GM08714 (cell line): ENCODE measurements at regions not wholly inside any gene's neighbourhood (a gene's known extent, or its start where the extent isn't known, plus 50 kb on each side); places are given as distances from the start of the nearest gene placed in this dataset.

Experiments used
- H3K4me3 ChIP-seq: fragments of 200-500 bp; sonication (Bioruptor generic); 2 replicates; pipeline ENCODE4 v1.5.1; 2014; ENCODE audit warnings: mild to moderate bottlenecking, low read length, inconsistent platforms
- ZNF274 ChIP-seq: IDR thresholded peaks from 2 replicates; pipeline ENCODE4 v1.6.1; 2012; ENCODE audit warnings: mild to moderate bottlenecking, low read depth, low read length

DNA sequence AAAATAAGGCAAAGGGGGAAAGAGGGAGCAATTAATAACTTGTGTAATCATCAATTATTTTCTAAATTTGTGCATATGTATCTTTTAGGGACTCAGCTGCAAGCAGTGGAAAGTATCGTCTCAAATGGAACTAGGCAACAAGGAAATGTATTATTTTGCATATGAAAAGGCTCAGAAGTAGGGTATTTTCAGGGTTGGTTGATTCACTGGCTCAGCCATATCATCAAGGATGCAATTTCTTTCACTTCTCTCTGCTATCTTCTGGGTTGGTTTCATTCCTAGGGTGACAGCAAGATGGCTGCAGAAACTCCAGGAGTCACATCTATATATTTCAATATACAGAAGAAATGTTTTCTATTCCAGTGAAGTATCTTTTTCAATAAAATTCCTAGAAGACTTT lies 509.8 kb downstream of the DMAC1 start:
- TF ChIP-seq ZNF274, result no peak
- no peak overlapping the region for H3K4me3 ChIP-seq

DNA sequence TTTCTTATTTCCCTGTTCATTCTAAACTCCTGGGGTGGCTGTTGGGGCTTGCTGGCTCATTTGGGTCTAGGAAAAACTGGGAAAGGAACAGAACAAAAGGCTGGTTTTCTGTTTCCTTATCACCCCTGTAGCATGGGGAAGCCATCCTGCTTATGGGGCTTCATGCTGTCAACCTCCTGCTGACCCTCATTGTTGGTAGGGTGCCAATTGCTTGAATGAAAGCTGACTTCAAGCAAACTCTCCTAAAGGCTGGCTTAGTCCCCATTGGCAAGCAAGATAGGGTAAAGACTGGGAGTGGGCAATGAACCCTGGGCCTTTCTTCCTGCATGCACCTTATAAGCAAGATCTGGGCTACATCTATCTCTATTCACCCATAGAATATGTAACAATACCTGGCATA lies 511.6 kb downstream of the DMAC1 start:
- H3K4me3 ChIP-seq, result no peak overlapping the region

DNA sequence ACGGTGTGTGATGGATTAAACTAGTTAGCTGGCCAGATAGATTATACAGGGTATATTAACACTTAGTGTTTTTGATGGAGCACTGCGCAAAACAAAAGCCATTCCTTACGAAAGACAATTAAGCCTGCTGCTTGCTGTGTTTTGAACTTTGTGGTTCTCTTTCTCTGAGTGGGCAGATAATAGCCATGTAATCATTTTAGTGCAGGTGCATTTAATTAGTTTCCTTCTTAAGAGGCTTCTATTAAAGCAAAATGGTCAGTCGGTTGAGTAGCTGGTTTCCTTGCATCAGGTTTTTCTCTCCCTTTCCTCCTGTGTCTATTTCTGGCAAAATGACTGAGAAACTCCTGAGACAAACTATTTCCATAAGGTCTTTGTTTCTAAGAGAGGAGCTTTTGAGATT lies 512.5 kb downstream of the DMAC1 start:
- no peak for TF ChIP-seq ZNF274

More for the DNA sequence above, 511.6 kb downstream of the DMAC1 start:
- TF ChIP-seq ZNF274, result no peak

DNA sequence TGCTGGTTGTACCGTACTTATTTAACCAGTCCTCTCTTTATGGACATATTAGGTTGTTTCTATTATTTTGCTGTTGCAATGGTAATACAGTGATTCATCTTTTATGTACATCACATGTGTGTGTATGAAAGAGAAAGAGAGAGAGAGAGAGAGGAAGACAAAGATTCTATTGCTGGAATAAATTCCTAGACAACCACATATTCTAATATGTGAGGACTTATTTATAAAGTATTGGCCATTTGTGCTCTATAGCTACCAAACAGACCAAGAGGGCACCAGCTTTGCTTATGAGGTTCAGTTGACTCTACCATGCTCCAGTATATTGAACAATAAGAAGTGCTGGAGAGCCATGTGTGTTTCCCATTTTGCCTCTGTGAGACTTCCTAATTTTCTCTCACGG lies 513.5 kb downstream of the DMAC1 start:
- no peak for TF ChIP-seq ZNF274
- no peak overlapping the region for H3K4me3 ChIP-seq

More for the DNA sequence above, 512.5 kb downstream of the DMAC1 start:
- H3K4me3 ChIP-seq, result no peak overlapping the region

DNA sequence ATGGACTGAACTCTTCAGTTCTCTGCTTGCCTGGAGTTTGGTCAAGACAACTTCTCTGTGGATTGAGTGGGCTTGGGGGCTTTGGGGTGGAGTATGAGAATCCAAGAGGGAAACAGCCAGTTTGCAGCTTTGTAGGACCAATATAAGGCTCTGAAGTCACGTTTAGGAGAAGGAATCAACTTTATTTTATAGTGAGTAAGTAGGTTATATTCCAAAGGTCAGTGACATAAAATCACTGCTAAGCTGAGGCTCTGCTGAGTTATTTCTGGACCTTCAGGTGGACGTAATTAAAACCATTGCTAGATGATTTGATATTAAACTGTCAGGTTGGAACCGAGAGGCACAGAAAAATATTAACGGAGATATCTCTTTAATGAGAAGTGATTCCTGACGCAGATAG lies 514.4 kb downstream of the DMAC1 start:
- no peak overlapping the region for H3K4me3 ChIP-seq
- no peak for TF ChIP-seq ZNF274

DNA sequence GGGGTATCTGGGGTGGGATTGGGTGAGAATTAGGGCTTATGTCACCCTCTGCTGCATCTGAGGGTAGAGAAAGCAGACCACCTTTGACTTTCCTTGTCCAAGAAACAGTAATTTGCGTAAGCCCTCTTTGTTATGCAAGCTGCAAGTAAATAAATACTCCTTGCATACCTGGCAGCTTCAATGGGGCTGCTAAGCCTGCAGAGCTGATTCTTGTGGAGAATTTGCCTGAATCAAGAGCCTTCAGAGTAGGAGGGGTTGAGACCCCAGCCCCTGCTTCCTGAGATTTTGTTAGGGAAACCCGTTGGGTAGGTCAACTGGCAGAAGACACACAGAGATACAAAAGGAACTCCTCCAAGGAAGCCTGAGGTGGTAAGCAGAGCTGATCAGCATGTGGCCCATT lies 515.1 kb downstream of the DMAC1 start:
- H3K4me3 ChIP-seq, result no peak overlapping the region
- no peak for TF ChIP-seq ZNF274

DNA sequence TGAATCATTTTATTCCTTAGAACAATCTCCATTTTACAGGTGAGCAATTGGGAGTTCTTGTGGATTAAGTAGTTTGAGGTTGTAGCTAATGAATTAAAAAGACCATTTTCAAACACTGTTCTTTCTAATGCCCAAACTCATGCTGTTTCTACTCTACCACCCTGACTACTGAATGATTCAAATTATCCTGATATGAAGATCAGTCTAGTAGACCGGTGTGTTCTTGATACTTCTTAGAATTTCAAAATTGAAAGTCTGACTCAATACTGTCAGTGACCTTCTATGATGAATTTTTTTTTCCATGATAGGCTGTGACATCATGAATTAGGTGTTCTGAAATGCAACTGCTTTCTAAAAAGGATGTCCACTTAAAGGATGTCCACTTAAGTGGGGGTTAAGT lies 515.5 kb downstream of the DMAC1 start:
- no peak overlapping the region for H3K4me3 ChIP-seq
- TF ChIP-seq ZNF274, result no peak

DNA sequence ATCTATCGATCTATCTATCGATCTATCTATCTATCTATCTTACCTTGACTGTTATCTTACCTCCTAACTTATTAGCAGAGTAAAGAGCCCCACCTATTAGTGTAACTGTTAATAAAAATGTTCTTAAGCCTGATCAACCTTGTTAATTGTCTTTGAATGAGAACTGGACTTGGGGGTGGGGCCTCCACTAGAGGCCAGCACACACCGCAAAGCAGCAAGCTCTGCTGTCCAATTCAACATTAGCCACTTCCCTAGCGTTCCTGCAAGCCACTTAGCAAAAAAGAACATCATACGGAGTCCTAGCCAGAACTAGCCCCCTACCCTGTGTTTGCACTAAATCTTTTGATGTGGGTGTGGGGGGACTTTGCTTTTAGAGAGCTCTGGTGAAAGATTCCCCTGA lies 515.8 kb downstream of the KDM4C start:
- no peak for TF ChIP-seq ZNF274
- no peak overlapping the region for H3K4me3 ChIP-seq

DNA sequence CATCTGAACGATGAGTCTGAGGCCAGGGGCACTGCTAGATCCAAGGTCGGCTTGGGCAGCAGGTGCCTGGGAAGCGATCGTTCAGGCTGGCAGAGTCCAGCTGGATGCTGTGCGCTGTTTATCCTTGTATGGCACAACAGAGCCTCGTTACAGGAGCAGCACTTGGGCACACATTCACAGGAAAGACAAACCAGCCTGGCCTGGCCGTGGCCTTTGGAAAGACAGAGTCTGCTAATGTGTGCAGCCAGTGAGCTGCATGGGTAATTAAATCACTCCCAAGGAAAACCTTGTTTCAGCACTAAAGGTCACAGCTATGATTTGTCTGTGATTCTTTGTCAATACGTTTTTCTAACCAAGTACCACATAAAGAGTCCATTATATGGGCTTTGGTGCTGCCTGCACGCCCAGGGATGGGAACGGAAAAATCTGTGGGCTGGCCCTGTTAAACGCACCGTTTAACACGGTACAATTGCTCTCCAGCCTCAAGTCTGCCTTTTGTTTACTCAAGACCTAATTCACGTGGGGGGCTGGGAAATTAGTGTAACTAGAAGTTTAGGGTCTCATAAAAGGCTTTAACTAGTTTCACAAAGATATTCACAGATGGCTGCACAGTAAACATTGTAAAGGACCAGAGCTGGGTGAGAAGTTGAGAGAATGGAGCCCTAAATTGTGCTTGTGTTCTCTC lies 509.3 kb downstream of the KDM4C start:
- no peak overlapping the region for H3K4me3 ChIP-seq
- TF ChIP-seq ZNF274, result no peak

DNA sequence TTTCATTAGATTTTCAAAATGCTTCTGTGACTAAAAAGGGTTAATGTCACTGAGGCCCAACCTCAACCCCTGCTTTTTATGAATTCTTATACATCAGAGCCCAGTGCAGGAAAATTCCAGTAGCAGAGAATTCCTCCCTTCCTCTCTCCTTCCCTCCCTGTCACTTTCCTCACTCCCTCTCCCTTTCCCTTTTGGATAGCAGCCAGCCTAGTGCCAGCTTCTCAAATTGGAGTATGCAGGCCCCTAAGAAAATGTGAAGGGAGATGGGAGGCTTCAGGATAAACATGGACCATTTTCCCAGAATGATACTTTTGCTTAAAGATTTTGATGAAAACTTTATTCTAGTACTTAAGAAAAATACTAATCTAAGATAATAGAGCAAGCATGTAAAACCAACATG lies 507.4 kb downstream of the KDM4C start:
- no peak overlapping the region for H3K4me3 ChIP-seq
- no peak for TF ChIP-seq ZNF274

DNA sequence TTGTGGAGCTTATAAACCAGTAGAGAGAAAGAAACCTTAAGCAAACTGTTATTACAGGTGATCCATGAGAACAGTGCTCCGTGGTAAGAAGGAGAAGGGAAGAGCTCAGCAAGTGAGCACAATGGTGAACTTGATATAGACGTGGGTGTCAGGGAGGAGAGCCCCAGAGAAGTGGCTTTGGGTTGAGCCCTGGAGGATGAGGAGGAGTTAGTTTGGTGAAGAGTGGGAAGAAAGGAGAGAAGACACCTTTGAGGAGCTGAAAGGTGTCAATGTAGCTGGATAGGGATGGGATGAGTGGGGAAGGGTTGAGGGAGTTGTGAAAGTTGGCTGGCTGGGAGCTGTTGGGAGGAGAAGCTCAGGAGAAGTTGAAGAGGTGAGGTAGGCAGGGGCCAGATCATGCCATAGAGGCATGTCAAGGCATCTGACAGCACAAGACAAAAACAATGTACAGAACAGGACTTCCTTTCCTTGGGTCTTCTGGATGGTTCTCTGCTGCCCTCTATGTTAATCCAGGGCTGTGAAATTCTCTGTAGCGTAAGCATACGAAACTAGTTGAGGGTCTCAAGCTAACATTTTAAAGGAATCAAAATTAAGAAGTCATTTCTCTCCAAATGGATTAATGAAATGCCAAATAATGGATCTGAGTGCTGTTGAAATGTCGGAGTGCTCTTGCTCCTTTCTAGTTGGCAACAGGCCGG lies 501.9 kb downstream of the KDM4C start:
- no peak overlapping the region for H3K4me3 ChIP-seq
- TF ChIP-seq ZNF274, result no peak

DNA sequence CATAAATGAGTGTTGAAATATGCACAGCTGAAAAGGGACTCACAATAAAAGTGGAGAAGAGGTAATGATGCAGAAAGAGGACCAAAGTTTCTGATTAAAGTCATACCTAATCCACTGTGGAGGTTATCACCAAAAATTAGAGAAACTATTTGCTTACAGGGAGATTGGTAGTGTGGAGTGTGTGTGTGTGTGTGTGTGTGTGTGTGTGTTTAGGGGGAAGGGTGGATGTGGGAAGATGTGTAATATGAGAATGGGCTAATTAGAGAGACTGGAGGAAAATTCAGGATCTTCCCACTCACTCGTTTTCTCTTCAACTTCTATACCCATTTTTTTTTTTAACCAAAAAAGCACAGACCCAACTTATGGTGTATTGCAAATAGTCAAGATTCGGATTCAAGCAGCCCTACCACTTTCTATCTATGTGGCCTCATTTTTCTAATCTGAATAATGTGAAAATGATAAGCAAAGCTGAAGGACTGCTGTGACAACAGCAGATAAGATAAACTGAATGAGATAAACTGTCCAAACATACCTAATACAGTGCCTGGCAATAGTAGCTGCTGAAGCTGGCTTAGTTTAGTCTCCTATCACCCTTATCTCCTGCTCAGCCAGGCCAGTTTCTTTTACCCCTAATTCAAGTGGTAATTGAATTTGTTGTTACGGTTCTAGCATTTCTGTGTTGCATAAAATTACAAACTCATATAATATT lies 501.1 kb downstream of the KDM4C start:
- no peak overlapping the region for H3K4me3 ChIP-seq
- TF ChIP-seq ZNF274, result no peak

DNA sequence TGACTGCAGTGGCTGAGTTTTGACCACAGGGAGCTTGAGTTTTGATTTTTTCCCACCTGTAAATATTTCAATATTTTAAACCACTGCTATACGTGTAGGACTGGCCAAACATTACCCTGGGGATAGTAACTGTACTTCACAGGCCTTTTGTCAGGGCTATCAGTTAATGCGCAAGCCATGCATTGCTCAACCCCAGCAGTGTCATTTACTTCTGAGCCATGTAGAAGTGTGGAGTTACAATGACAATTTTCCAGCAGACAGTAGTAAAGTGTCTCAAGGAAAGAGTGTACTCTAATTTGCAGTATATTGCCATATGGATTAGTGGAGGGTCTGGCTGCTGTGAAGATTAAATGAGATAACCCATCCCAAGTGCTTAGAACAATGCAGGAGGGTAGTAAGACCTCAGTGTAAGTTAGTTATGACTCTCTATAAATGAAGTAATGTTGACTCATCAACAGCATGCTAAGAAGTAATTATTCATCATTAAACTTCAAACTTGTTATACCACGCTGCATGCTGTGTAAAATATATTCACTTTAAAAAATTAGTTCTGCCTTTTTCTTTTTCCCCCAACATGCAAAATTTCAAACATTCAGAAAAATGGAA lies 489.2 kb downstream of the KDM4C start:
- TF ChIP-seq ZNF274, result no peak
- no peak overlapping the region for H3K4me3 ChIP-seq

DNA sequence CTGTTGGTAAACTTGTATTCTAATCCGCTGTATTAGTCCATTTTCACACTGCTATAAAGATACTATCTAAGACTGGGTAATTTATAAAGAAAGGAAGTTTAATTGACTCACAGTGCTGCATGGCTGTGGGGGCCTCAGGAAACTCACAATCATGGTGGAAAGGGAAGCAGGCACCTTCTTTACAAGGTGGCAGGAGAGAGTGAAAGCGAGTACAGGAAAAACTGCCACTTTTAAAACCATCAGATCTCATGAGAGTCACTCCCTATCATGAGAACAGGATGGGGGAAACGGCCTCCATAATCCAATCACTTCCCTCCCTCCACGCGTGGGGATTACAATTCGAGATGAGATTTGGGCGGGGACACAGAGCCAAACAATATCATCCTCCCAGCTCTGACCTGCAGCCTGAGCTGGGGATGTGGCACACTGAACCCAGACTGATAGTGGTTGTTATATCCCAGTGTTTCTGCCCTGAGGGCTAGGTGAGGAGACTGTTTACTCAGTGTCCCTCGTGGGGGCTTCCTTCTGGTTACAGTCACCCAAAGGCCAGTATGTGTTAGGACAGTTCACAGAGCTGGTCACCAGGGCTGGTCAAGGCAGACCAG lies 488.3 kb downstream of the KDM4C start:
- no peak overlapping the region for H3K4me3 ChIP-seq
- TF ChIP-seq ZNF274, result no peak
